SU-DHL-6 (cell line): ENCODE measurements at regions not wholly inside any gene's neighbourhood (a gene's known extent, or its start where the extent isn't known, plus 50 kb on each side); places are given as distances from the start of the nearest gene placed in this dataset.

Experiments
- H2AFZ ChIP-seq: fragments of 200-600 bp; sonication (generic); 2 replicates; pipeline ENCODE4 v1.6.1; 2014; ENCODE audit warnings: low read depth, mild to moderate bottlenecking, moderate library complexity, mixed read lengths, antibody characterized with exemption, low read length; ENCODE audit not compliant: severe bottlenecking
- H3F3A ChIP-seq: fragments of 200-600 bp; shearing (Covaris generic); 2 replicates; pipeline ENCODE4 v1.6.0; 2016; ENCODE audit warnings: antibody characterized with exemption, mild to moderate bottlenecking; ENCODE audit not compliant: insufficient read depth
- H3K27ac ChIP-seq: fragments of 200-600 bp; sonication (generic); 2 replicates; pipeline ENCODE4 v1.5.1; 2016; ENCODE audit warnings: low read depth, mild to moderate bottlenecking, low read length, moderate library complexity, mixed read lengths
- H3K27me3 ChIP-seq: fragments of 200-600 bp; sonication (generic), shearing (Covaris generic); 2 replicates; pipeline ENCODE4 v1.6.0; 2014; ENCODE audit warnings: mild to moderate bottlenecking, low read length
- H3K36me3 ChIP-seq: fragments of 200-600 bp; sonication (generic); 2 replicates; pipeline ENCODE4 v1.6.1; 2014; ENCODE audit warnings: mild to moderate bottlenecking, low read length, mixed read lengths
- H3K4me2 ChIP-seq: fragments of 300-600, 200-600 bp; shearing (Covaris generic), sonication (generic); 2 replicates; pipeline ENCODE4 v1.6.0; 2014; ENCODE audit warnings: low read length, low read depth, mild to moderate bottlenecking; ENCODE audit not compliant: poor library complexity, severe bottlenecking
- H3K4me3 ChIP-seq: fragments of 200-600 bp; sonication (generic); 2 replicates; pipeline ENCODE4 v1.5.1; 2014; ENCODE audit warnings: antibody characterized with exemption, low read length, mild to moderate bottlenecking, mixed read lengths; ENCODE audit not compliant: insufficient read depth, poor library complexity, severe bottlenecking
- H3K79me2 ChIP-seq: fragments of 200-600 bp; sonication (generic); 2 replicates; pipeline ENCODE4 v1.6.1; 2014; ENCODE audit warnings: mild to moderate bottlenecking, low read length, moderate library complexity; ENCODE audit not compliant: insufficient read depth
- H3K9ac ChIP-seq: fragments of 200-600 bp; sonication (generic); 2 replicates; pipeline ENCODE4 v1.7.0; 2014; ENCODE audit warnings: mild to moderate bottlenecking, low read length
- H3K9me2 ChIP-seq: fragments of 200-600 bp; sonication (generic); replicated peaks from 2 replicates; pipeline ENCODE4 v1.6.1; 2014; ENCODE audit warnings: low read length; ENCODE audit not compliant: insufficient read depth
- H3K9me3 ChIP-seq: fragments of 200-600 bp; sonication (generic); 2 replicates; pipeline ENCODE4 v1.6.1; 2014; ENCODE audit warnings: low read length, mixed read lengths; ENCODE audit not compliant: insufficient read depth
- H4K20me1 ChIP-seq: fragments of 200-600 bp; sonication (generic); 2 replicates; pipeline ENCODE4 v1.6.1; 2014; ENCODE audit warnings: low read depth, mild to moderate bottlenecking, antibody characterized with exemption, low read length, moderate library complexity, mixed read lengths
- EZH2phosphoT487 ChIP-seq: fragments of 200-600 bp; sonication (generic), shearing (Covaris generic); conservative IDR thresholded peaks from 2 replicates; pipeline ENCODE4 v1.6.1; 2018; ENCODE audit warnings: mild to moderate bottlenecking, antibody characterized with exemption, low read length, moderate library complexity, mixed read lengths
- TF ChIP-seq, protein P1 (sequence below): fragments of 200-600 bp; sonication (generic); IDR thresholded peaks from one replicate; pipeline ENCODE4 v1.5.1; 2017; ENCODE audit warnings: antibody characterized with exemption, mild to moderate bottlenecking, low read length, moderate library complexity; ENCODE audit not compliant: insufficient read depth, poor library complexity, severe bottlenecking

GRCh38 chr1:47548637-47549036 is 110.8 kb downstream of the FOXD2 start:
- no peak overlapping the region for H3K27ac ChIP-seq

DNA sequence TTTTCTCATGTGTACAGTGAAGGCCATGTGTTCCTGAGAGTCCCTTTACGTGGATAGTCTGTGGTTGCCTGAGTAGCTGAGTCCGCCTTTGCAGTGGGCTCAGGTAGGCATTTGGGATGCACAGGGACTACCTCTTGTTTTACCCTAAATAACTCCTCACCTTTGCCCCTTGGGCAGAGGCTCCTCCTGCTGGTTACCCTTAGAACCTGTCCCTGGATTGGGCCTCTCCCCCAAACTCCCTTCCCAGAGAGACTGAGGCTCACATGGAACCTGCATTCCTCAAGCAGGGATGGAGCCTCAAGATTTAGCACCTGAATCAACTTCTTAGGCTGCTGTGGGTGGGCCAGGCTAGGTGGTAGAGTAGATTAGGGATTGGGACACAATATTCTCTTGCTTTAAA is 111.7 kb downstream of the FOXD2 start:
- H3K4me3 ChIP-seq, result no peak overlapping the region
- no peaks in the 10 kb centered on the region for H3F3A ChIP-seq
- no peaks in the 10 kb centered on the region for H3K27me3 ChIP-seq
- H3K9me2 ChIP-seq, result no peaks in the 10 kb centered on the region
- no peak overlapping the region for H2AFZ ChIP-seq
- H3K9me3 ChIP-seq, result no peaks in the 10 kb centered on the region
- TF ChIP-seq, protein P1, sequence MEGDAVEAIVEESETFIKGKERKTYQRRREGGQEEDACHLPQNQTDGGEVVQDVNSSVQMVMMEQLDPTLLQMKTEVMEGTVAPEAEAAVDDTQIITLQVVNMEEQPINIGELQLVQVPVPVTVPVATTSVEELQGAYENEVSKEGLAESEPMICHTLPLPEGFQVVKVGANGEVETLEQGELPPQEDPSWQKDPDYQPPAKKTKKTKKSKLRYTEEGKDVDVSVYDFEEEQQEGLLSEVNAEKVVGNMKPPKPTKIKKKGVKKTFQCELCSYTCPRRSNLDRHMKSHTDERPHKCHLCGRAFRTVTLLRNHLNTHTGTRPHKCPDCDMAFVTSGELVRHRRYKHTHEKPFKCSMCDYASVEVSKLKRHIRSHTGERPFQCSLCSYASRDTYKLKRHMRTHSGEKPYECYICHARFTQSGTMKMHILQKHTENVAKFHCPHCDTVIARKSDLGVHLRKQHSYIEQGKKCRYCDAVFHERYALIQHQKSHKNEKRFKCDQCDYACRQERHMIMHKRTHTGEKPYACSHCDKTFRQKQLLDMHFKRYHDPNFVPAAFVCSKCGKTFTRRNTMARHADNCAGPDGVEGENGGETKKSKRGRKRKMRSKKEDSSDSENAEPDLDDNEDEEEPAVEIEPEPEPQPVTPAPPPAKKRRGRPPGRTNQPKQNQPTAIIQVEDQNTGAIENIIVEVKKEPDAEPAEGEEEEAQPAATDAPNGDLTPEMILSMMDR, result no peak
- TF ChIP-seq EZH2phosphoT487, result no peak
- no peak overlapping the region for H3K4me2 ChIP-seq
- no peak overlapping the region for H3K9ac ChIP-seq
- no peaks in the 10 kb centered on the region for H3K36me3 ChIP-seq
- no peaks in the 10 kb centered on the region for H4K20me1 ChIP-seq
- no peak overlapping the region for H3K27ac ChIP-seq
- H3K79me2 ChIP-seq, result no peaks in the 10 kb centered on the region

More at GRCh38 chr1:47548637-47549036, 110.8 kb downstream of the FOXD2 start:
- no peak overlapping the region for H3K4me2 ChIP-seq
- no peaks in the 10 kb centered on the region for H3K36me3 ChIP-seq
- H3K79me2 ChIP-seq, result no peaks in the 10 kb centered on the region
- no peaks in the 10 kb centered on the region for H3K9me3 ChIP-seq
- H3F3A ChIP-seq, result no peaks in the 10 kb centered on the region
- H3K27me3 ChIP-seq, result no peaks in the 10 kb centered on the region
- H3K4me3 ChIP-seq, result no peak overlapping the region
- no peaks in the 10 kb centered on the region for H4K20me1 ChIP-seq
- H2AFZ ChIP-seq, result no peak overlapping the region
- H3K9ac ChIP-seq, result no peak overlapping the region
- no peaks in the 10 kb centered on the region for H3K9me2 ChIP-seq
- no peak for TF ChIP-seq EZH2phosphoT487
- TF ChIP-seq, protein P1, result no peak

DNA sequence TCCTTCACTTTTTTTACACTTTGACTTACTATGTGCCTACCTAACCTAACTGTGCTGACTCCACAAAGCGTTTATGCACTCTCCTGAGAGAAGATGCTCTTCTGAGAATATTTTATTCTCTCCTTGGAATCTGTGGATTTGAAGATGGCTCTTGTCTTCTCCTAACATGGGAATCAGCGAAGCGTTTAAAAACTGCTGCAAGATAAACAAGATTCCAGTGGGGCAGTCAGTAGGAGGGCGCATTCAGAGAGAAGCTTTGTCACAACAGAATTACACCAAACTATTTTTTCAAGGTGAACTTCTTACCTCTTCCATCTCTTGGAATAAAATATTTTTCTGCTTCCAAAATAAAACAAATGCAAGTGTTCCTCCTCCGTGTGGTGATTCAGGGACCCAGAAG is 113.1 kb downstream of the FOXD2 start:
- no peak overlapping the region for H3K9ac ChIP-seq
- H3K9me3 ChIP-seq, result no peaks in the 10 kb centered on the region
- H2AFZ ChIP-seq, result no peak overlapping the region
- H3K36me3 ChIP-seq, result no peaks in the 10 kb centered on the region
- no peaks in the 10 kb centered on the region for H4K20me1 ChIP-seq
- no peaks in the 10 kb centered on the region for H3F3A ChIP-seq
- no peak overlapping the region for H3K4me3 ChIP-seq
- no peaks in the 10 kb centered on the region for H3K27me3 ChIP-seq
- no peak overlapping the region for H3K4me2 ChIP-seq
- no peaks in the 10 kb centered on the region for H3K79me2 ChIP-seq
- no peaks in the 10 kb centered on the region for H3K9me2 ChIP-seq
- TF ChIP-seq, protein P1, result no peak
- H3K27ac ChIP-seq, result no peak overlapping the region
